ENCODE measurements at regions not wholly inside any gene's neighbourhood (a gene's known extent, or its start where the extent isn't known, plus 50 kb on each side); places are given as distances from the start of the nearest gene placed in this dataset.
"Not testable (repeated sequence)": the region's sequence is repeated elsewhere in the genome, so short reads cannot be mapped to it uniquely, and the experiment has no call there.

- CTCF ChIA-PET: no interaction called here
- Histone ChIP-seq H3K79me2 (ENCODE audit: low read length) (no peaks in the 10 kb centered on the region), H3K27ac (ENCODE audit: low read length) (no peak overlapping the region), H3K4me2 (ENCODE audit: low read length) (no peak overlapping the region), H3K36me3 (ENCODE audit: low read depth, low read length) (no peaks in the 10 kb centered on the region), H3K27me3 (ENCODE audit: low read length) (no peaks in the 10 kb centered on the region), H4K20me1 (ENCODE audit: low read length) (no peaks in the 10 kb centered on the region), H3K9me3 (ENCODE audit: low read length) (no peaks in the 10 kb centered on the region), H3F3A (ENCODE audit: low read length, unreplicated experiment) (no peaks in the 10 kb centered on the region), H3K4me3 (ENCODE audit: low read length) (no peak overlapping the region), H3K9ac (ENCODE audit: low read length) (no peak overlapping the region), H3K9me2 (replicated peaks; ENCODE audit: low read length) (no peaks in the 10 kb centered on the region), H3K4me1 (ENCODE audit: insufficient read depth, low read length) (no peaks in the 10 kb centered on the region), H2AFZ (ENCODE audit: low read length) (no peak overlapping the region)
- no peak for TF ChIP-seq EZH2 (IDR thresholded peaks at IDR 0.05; ENCODE audit: low read length, unreplicated experiment)
- TF ChIP-seq EZH2phosphoT487 (IDR thresholded peaks at IDR 0.05; ENCODE audit: borderline replicate concordance, low read length): no peak
- TF ChIP-seq CTCF (conservative IDR thresholded peaks at IDR 0.05; ENCODE audit: low read depth, low read length): no peak
- no peak for ATAC-seq
- no peak for DNase-seq
- intact Hi-C loops (cut with micrococcal nuclease): no loop called here
- POLR2A ChIA-PET (ENCODE audit: unreplicated experiment): no interaction called here
- no TSS peak for BruUV-seq (replicated peaks)
Observed at GRCh38 chr11:91066456-91067047, 843.7 kb upstream of the CHORDC1 start.

- BruUV-seq (replicated peaks); H3K9me2 ChIP-seq (replicated peaks; ENCODE audit: low read length); POLR2A ChIA-PET (ENCODE audit: unreplicated experiment); H3K27me3 ChIP-seq (ENCODE audit: low read length); H3K9me3 ChIP-seq (ENCODE audit: low read length); H3K79me2 ChIP-seq (ENCODE audit: low read length); H3K4me2 ChIP-seq (ENCODE audit: low read length); H3K4me3 ChIP-seq (ENCODE audit: low read length); DNase-seq; intact Hi-C loops (cut with micrococcal nuclease); H4K20me1 ChIP-seq (ENCODE audit: low read length); H3K27ac ChIP-seq (ENCODE audit: low read length); ATAC-seq; H2AFZ ChIP-seq (ENCODE audit: low read length); CTCF ChIA-PET; H3K36me3 ChIP-seq (ENCODE audit: low read depth, low read length); H3K4me1 ChIP-seq (ENCODE audit: insufficient read depth, low read length); H3F3A ChIP-seq (ENCODE audit: low read length, unreplicated experiment); H3K9ac ChIP-seq (ENCODE audit: low read length): not testable (repeated sequence)
Observed at GRCh38 chr11:91063399-91063798, 840.5 kb upstream of the CHORDC1 start.

- ChIA-PET CTCF (no interaction called here), POLR2A (ENCODE audit: unreplicated experiment) (no interaction called here)
- DNase-seq (no peak), ATAC-seq (no peak)
- H3K4me1 ChIP-seq (ENCODE audit: insufficient read depth, low read length): no peaks in the 10 kb centered on the region
- no peak overlapping the region for H3K9ac ChIP-seq (ENCODE audit: low read length)
- no TSS peak for BruUV-seq (replicated peaks)
- H4K20me1 ChIP-seq (ENCODE audit: low read length): no peaks in the 10 kb centered on the region
- H3K4me2 ChIP-seq (ENCODE audit: low read length): no peak overlapping the region
- no peaks in the 10 kb centered on the region for H3F3A ChIP-seq (ENCODE audit: low read length, unreplicated experiment)
- no peaks in the 10 kb centered on the region for H3K79me2 ChIP-seq (ENCODE audit: low read length)
- no peaks in the 10 kb centered on the region for H3K9me2 ChIP-seq (replicated peaks; ENCODE audit: low read length)
- H3K4me3 ChIP-seq (ENCODE audit: low read length): no peak overlapping the region
- no peaks in the 10 kb centered on the region for H3K27me3 ChIP-seq (ENCODE audit: low read length)
- H2AFZ ChIP-seq (ENCODE audit: low read length): no peak overlapping the region
- no peaks in the 10 kb centered on the region for H3K36me3 ChIP-seq (ENCODE audit: low read depth, low read length)
- no peaks in the 10 kb centered on the region for H3K9me3 ChIP-seq (ENCODE audit: low read length)
- no peak overlapping the region for H3K27ac ChIP-seq (ENCODE audit: low read length)
- TF ChIP-seq CTCF (conservative IDR thresholded peaks at IDR 0.05; ENCODE audit: low read depth, low read length): no peak
- intact Hi-C loops (cut with micrococcal nuclease): no loop called here
Observed at GRCh38 chr11:91047882-91048281, 825.0 kb upstream of the CHORDC1 start.
